H9 (cell line): ENCODE measurements at regions not wholly inside any gene's neighbourhood (a gene's known extent, or its start where the extent isn't known, plus 50 kb on each side); places are given as distances from the start of the nearest gene placed in this dataset.

Source experiments
- DNase-seq: peaks from one replicate; pipeline ENCODE4 v3.0.0-alpha.2; 2017
- H2AFZ ChIP-seq: one replicate; pipeline ENCODE4 v1.6.1; 2013; ENCODE audit warnings: mild to moderate bottlenecking, low read length, control low read depth, moderate library complexity
- H2AK5ac ChIP-seq: 2 replicates; pipeline ENCODE4 v1.6.1; 2013; ENCODE audit warnings: low read length, control low read depth, mixed read lengths; ENCODE audit not compliant: insufficient read length
- H2BK120ac ChIP-seq: one replicate; pipeline ENCODE4 v1.6.1; 2013; ENCODE audit warnings: low read depth, mild to moderate bottlenecking, low read length, control low read depth, inconsistent platforms; ENCODE audit not compliant: poor library complexity, severe bottlenecking
- H2BK12ac ChIP-seq: 2 replicates; pipeline ENCODE4 v1.6.1; 2013; ENCODE audit warnings: low read length, control low read depth, mixed read lengths, low read depth; ENCODE audit not compliant: insufficient read length
- H2BK15ac ChIP-seq: 2 replicates; pipeline ENCODE4 v1.6.1; 2013; ENCODE audit warnings: low read depth, low read length, control low read depth
- H2BK20ac ChIP-seq: one replicate; pipeline ENCODE4 v1.6.1; 2013; ENCODE audit warnings: low read depth, mild to moderate bottlenecking, low read length, control low read depth, inconsistent platforms; ENCODE audit not compliant: poor library complexity, severe bottlenecking
- H2BK5ac ChIP-seq: 2 replicates; pipeline ENCODE4 v1.6.1; 2013; ENCODE audit warnings: low read length, control low read depth, mixed read lengths; ENCODE audit not compliant: insufficient read length
- H3K14ac ChIP-seq: 2 replicates; pipeline ENCODE4 v1.6.1; 2013; ENCODE audit warnings: low read length, control low read depth; ENCODE audit not compliant: insufficient read depth
- H3K18ac ChIP-seq: 2 replicates; pipeline ENCODE4 v1.6.1; 2013; ENCODE audit warnings: low read depth, mild to moderate bottlenecking, mixed read lengths, low read length, control low read depth; ENCODE audit not compliant: insufficient read length
- H3K23ac ChIP-seq: 2 replicates; pipeline ENCODE4 v1.6.1; 2013; ENCODE audit warnings: low read length, control low read depth, mixed read lengths, low read depth; ENCODE audit not compliant: insufficient read length
- H3K23me2 ChIP-seq: 2 replicates; pipeline ENCODE4 v1.6.1; 2013; ENCODE audit warnings: low read depth, mild to moderate bottlenecking, mixed read lengths, low read length, control low read depth; ENCODE audit not compliant: insufficient read length, poor library complexity, severe bottlenecking
- H3K27ac ChIP-seq: 2 replicates; pipeline ENCODE4 v1.5.1; 2013; ENCODE audit warnings: low read length, control low read depth, mixed read lengths, low read depth; ENCODE audit not compliant: insufficient read length
- H3K27me3 ChIP-seq: 2 replicates; pipeline ENCODE4 v1.6.1; 2013; ENCODE audit warnings: low read length, control low read depth, inconsistent platforms; ENCODE audit not compliant: insufficient read depth
- H3K4ac ChIP-seq: 2 replicates; pipeline ENCODE4 v1.6.1; 2013; ENCODE audit warnings: low read depth, mild to moderate bottlenecking, control low read depth, inconsistent platforms, low read length, moderate library complexity
- H3K4me1 ChIP-seq: 2 replicates; pipeline ENCODE4 v1.6.1; 2013; ENCODE audit warnings: low read length, control low read depth, inconsistent platforms; ENCODE audit not compliant: insufficient read depth
- H3K4me2 ChIP-seq: 2 replicates; pipeline ENCODE4 v1.6.1; 2013; ENCODE audit warnings: low read length, control low read depth, mixed read lengths; ENCODE audit not compliant: insufficient read length, insufficient read depth
- H3K56ac ChIP-seq: 2 replicates; pipeline ENCODE4 v1.6.1; 2013; ENCODE audit warnings: low read depth, mild to moderate bottlenecking, mixed read lengths, low read length, control low read depth; ENCODE audit not compliant: insufficient read length
- H3K79me1 ChIP-seq: 2 replicates; pipeline ENCODE4 v1.6.1; 2013; ENCODE audit warnings: low read depth, mild to moderate bottlenecking, moderate library complexity, low read length, control low read depth, inconsistent platforms; ENCODE audit not compliant: insufficient read depth, poor library complexity, severe bottlenecking
- H3K79me2 ChIP-seq: 2 replicates; pipeline ENCODE4 v1.6.1; 2013; ENCODE audit warnings: low read length, control low read depth, inconsistent platforms; ENCODE audit not compliant: insufficient read depth
- H3K9ac ChIP-seq: 2 replicates; pipeline ENCODE4 v1.6.1; 2013; ENCODE audit warnings: low read length, control low read depth, mixed read lengths; ENCODE audit not compliant: insufficient read length; ENCODE audit errors: extremely low read depth
- H3K9me3 ChIP-seq: one replicate; pipeline ENCODE4 v1.6.1; 2013; ENCODE audit warnings: low read depth, low read length, inconsistent platforms; ENCODE audit not compliant: control insufficient read depth
- H3T11ph ChIP-seq: one replicate; pipeline ENCODE4 v1.6.1; 2013; ENCODE audit warnings: mild to moderate bottlenecking, low read length, control low read depth, inconsistent platforms
- H4K20me1 ChIP-seq: one replicate; pipeline ENCODE4 v1.6.1; 2013; ENCODE audit not compliant: control insufficient read depth, insufficient read length, insufficient read depth
- H4K5ac ChIP-seq: 2 replicates; pipeline ENCODE4 v1.6.1; 2013; ENCODE audit warnings: low read depth, mild to moderate bottlenecking, mixed read lengths, low read length, control low read depth; ENCODE audit not compliant: insufficient read length
- H4K8ac ChIP-seq: replicated peaks from 2 replicates; pipeline ENCODE4 v1.6.1; 2013; ENCODE audit warnings: low read length, control low read depth, mixed read lengths, low read depth; ENCODE audit not compliant: insufficient read length
- H4K91ac ChIP-seq: 2 replicates; pipeline ENCODE4 v1.6.1; 2013; ENCODE audit warnings: low read depth, mild to moderate bottlenecking, moderate library complexity, mixed read lengths, low read length, control low read depth; ENCODE audit not compliant: insufficient read length
- H3K27ac Mint-ChIP-seq, 3 experiments: 2 replicates in 2 of 3; 3 replicates in 1 of 3; pipeline ENCODE4 v1.8.0; 2020 to 2021; ENCODE audit warnings: mixed read lengths in 3 of 3, mild to moderate bottlenecking in 1 of 3, moderate library complexity in 1 of 3
- H3K27me3 Mint-ChIP-seq: 2 replicates; pipeline ENCODE4 v1.8.0; 2021; ENCODE audit warnings: low read depth, mild to moderate bottlenecking, moderate library complexity, mixed read lengths
- H3K36me3 Mint-ChIP-seq, 3 experiments: 2 replicates in 2 of 3; 3 replicates in 1 of 3; pipeline ENCODE4 v1.8.0; 2020 to 2021; ENCODE audit warnings: low read depth in 3 of 3, mixed read lengths in 3 of 3; ENCODE audit not compliant: insufficient read depth in 1 of 3
- H3K4me1 Mint-ChIP-seq, 2 experiments: 2 replicates each; pipeline ENCODE4 v1.8.0; 2020; ENCODE audit warnings: mixed read lengths in 2 of 2
- H3K4me3 Mint-ChIP-seq, 2 experiments: 2 replicates in 1 of 2; 3 replicates in 1 of 2; pipeline ENCODE4 v1.8.0; 2020 to 2021; ENCODE audit warnings: mild to moderate bottlenecking in 2 of 2, mixed read lengths in 2 of 2, moderate library complexity in 1 of 2
- H3K9me3 Mint-ChIP-seq, 2 experiments: 2 replicates in 1 of 2; 3 replicates in 1 of 2; pipeline ENCODE4 v1.8.0; 2020; ENCODE audit warnings: mild to moderate bottlenecking in 2 of 2, mixed read lengths in 2 of 2, moderate library complexity in 1 of 2
- CTCF ChIP-seq: fragments of 200-600 bp; sonication (generic); conservative IDR thresholded peaks from 3 replicates; pipeline ENCODE4 v1.8.0; 2021; ENCODE audit warnings: antibody characterized with exemption, mild to moderate bottlenecking
- WGBS: extraction: QIAGEN DNeasy Blood & Tissue Kit; methylation state at CpG from one replicate; pipeline ENCODE4 v1.1.7; 2013; ENCODE audit warnings: missing lambda C conversion rate, low lambda C conversion rate, mixed read lengths; ENCODE audit not compliant: insufficient read length; ENCODE audit errors: extremely low coverage; 5-methylcytosine and 5-hydroxymethylcytosine counted together

- H3K4me1 Mint-ChIP-seq = peaks cover 29 to 39% of the 10 kb centered on the region in 2 experiments
- WGBS = no CpG with 5 or more reads among the region's 3 CpGs
- peak overlapping the region in 1 of 3 experiments; percentile 6; a peak in 1 of 7 replicates for H3K27ac Mint-ChIP-seq
These were observed 51.3 kb upstream of the SP3 start for GRCh38 chr2:174016447-174016846.

More at GRCh38 chr2:174016447-174016846, 51.3 kb upstream of the SP3 start:
- Histone ChIP-seq H2BK120ac (no peak overlapping the region), H3K23me2 (peaks cover 7% of the 10 kb centered on the region), H2BK20ac (no peak overlapping the region), H2AFZ (no peak overlapping the region), H3K27me3 (no peaks in the 10 kb centered on the region; the same call in 1 of the 2 replicates), H3K9me3 (no peaks in the 10 kb centered on the region), H3K56ac (no peak overlapping the region), H3K79me1 (no peaks in the 10 kb centered on the region), H2AK5ac (no peak overlapping the region), H3K4me2 (no peak overlapping the region), H3K9ac (no peak overlapping the region), H3K14ac (no peak overlapping the region), H2BK5ac (no peak overlapping the region), H4K20me1 (no peaks in the 10 kb centered on the region), H3K4me1 (peaks cover 7% of the 10 kb centered on the region; the same call in 1 of the 2 replicates), H4K5ac (no peak overlapping the region), H4K8ac (no peak overlapping the region), H3K23ac (no peak overlapping the region), H2BK12ac (no peak overlapping the region), H2BK15ac (no peak overlapping the region), H3K79me2 (no peaks in the 10 kb centered on the region), H3T11ph (no peak overlapping the region), H4K91ac (no peak overlapping the region), H3K27ac (no peak overlapping the region), H3K18ac (no peak overlapping the region), H3K4ac (no peak overlapping the region)
- TF ChIP-seq CTCF = no peak
- H3K27me3 Mint-ChIP-seq = peaks cover 12% of the 10 kb centered on the region
- H3K4me3 Mint-ChIP-seq = no peak overlapping the region
- no peak for DNase-seq
- H3K36me3 Mint-ChIP-seq = no peaks in the 10 kb centered on the region; a peak in 1 of 7 replicates
- no peaks in the 10 kb centered on the region for H3K9me3 Mint-ChIP-seq
